GOT3 (cell line): ENCODE measurements at regions not wholly inside any gene's neighbourhood (a gene's known extent, or its start where the extent isn't known, plus 50 kb on each side); places are given as distances from the start of the nearest gene placed in this dataset.

ENCODE experiments used
- DNase-seq: peaks from one replicate; lab custom pipeline; 2025; ENCODE audit warnings: mixed read lengths; lab: John Stamatoyannopoulos, UW

GRCh38 chr5:103624675-103625074 lies 62.1 kb upstream of the NUDT12 start:
- DNase-seq, result no peak

- no peak for DNase-seq
These were observed 61.5 kb upstream of the NUDT12 start for GRCh38 chr5:103624035-103624480.

- DNase-seq, result no peak
These were observed 60.8 kb upstream of the NUDT12 start for GRCh38 chr5:103623425-103623824.

GRCh38 chr5:103621548-103621930 lies 59.0 kb upstream of the NUDT12 start:
- no peak for DNase-seq

GRCh38 chr5:103620851-103621547 lies 58.4 kb upstream of the NUDT12 start:
- DNase-seq, result no peak

GRCh38 chr5:103617913-103618312 lies 55.3 kb upstream of the NUDT12 start:
- no peak for DNase-seq

GRCh38 chr5:103617090-103617489 lies 54.5 kb upstream of the NUDT12 start:
- DNase-seq, result no peak

- DNase-seq, result no peak
These were observed 50.0 kb upstream of the NUDT12 start for GRCh38 chr5:103612545-103612944.
